GM12873 (cell line): ENCODE measurements at regions not wholly inside any gene's neighbourhood (a gene's known extent, or its start where the extent isn't known, plus 50 kb on each side); places are given as distances from the start of the nearest gene placed in this dataset.

ENCODE experiments used
- TF ChIP-seq, protein P1 (sequence below): IDR thresholded peaks from 2 replicates; pipeline ENCODE4 v1.5.1; 2012; ENCODE audit warnings: low read depth, mild to moderate bottlenecking, moderate library complexity, low read length, control low read depth; ENCODE audit not compliant: insufficient read depth; ENCODE audit errors: missing control alignments

DNA sequence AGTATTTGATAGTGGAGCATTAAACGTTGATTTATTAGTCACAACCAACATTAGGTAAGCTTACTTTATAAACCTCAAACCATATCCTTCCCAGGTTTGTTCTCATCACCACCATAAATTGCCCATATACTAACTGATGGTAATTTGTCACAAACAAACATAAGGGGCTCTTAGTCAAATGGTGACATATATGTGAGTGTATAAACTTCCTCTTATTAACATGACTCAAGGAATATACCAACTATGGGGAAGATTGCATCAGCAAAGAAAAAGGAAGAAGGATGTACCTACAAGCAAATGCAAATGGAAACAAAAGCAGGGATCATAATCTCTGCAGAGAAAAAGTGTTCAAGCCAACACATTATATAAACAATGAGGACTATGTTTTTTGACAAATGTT is 418.2 kb upstream of the AKR1E2 start:
- TF ChIP-seq, protein P1, sequence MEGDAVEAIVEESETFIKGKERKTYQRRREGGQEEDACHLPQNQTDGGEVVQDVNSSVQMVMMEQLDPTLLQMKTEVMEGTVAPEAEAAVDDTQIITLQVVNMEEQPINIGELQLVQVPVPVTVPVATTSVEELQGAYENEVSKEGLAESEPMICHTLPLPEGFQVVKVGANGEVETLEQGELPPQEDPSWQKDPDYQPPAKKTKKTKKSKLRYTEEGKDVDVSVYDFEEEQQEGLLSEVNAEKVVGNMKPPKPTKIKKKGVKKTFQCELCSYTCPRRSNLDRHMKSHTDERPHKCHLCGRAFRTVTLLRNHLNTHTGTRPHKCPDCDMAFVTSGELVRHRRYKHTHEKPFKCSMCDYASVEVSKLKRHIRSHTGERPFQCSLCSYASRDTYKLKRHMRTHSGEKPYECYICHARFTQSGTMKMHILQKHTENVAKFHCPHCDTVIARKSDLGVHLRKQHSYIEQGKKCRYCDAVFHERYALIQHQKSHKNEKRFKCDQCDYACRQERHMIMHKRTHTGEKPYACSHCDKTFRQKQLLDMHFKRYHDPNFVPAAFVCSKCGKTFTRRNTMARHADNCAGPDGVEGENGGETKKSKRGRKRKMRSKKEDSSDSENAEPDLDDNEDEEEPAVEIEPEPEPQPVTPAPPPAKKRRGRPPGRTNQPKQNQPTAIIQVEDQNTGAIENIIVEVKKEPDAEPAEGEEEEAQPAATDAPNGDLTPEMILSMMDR = no peak

- TF ChIP-seq, protein P1 = no peak
Measured at GRCh38 chr10:4405828-4406227, 420.2 kb upstream of the AKR1E2 start.

- TF ChIP-seq, protein P1 = no peak
Measured at GRCh38 chr10:4403638-4404252, 422.3 kb upstream of the AKR1E2 start.

DNA sequence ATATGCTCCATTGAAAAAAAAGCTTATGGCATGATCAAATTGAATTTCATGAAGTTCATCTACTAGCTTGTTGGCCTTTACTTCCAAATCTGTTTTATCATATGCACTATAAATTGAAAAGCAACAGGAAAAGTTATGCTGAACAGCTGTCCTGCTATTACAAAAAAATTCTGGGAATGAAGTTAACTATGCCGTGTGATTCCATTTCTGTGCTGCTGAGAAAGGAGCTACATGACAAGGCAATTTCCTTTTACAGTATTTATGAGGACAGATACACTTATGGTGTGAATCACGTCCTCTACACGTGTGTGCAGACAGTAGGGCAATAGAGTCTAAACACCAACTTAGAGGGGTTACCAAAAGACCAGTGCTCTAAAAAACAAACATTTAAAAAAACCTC is 426.5 kb upstream of the AKR1E2 start:
- TF ChIP-seq, protein P1 = no peak

GRCh38 chr10:4398602-4399001 is 427.4 kb upstream of the AKR1E2 start:
- TF ChIP-seq, protein P1 = no peak

GRCh38 chr10:4397337-4397736 is 428.7 kb upstream of the AKR1E2 start:
- TF ChIP-seq, protein P1 = no peak

DNA sequence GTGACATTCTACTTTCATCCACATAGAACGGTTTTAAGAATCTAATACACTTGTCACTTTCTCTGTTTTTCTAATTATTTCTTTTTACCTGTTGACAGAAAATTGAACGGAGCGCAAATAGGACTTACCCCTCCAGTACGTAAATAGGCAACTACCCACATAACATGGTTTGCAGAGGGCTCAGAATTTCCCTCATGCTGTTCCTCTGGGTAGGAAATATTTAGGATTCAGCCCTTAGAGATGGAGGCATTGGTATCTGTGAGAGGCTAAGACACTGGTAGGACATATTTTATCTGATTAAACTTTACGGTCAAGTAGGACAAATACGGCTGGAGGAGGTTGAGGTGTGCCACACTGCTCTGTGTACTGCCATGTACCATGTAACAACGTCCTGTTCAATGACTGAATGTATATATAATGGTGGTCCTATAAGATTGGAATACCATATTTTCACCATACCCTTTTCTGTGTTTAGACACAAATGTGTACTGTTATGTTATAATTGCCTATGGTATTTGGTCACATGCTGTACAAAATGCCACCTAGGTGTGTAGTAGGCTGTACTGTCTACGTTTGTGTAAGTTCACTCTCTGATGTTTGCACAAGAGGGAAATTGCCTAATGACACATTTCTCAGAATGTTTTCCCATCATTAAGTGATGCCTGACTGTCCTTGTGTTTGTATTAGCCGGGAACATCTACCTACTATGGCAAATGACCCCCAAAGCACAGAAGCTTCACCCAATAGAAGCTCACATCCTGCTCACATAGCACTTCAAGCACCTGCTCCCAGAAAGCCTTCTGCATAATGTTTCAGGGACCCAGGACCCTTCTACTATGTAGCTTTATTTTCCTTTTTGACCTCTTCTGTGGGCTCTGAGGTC is 429.4 kb upstream of the AKR1E2 start:
- TF ChIP-seq, protein P1 = no peak
